ENCODE measurements at regions not wholly inside any gene's neighbourhood (a gene's known extent, or its start where the extent isn't known, plus 50 kb on each side); places are given as distances from the start of the nearest gene placed in this dataset.

GRCh38 chr12:85720308-85721033 lies 115.7 kb downstream of the RASSF9 start:
- TF ChIP-seq, protein P1, sequence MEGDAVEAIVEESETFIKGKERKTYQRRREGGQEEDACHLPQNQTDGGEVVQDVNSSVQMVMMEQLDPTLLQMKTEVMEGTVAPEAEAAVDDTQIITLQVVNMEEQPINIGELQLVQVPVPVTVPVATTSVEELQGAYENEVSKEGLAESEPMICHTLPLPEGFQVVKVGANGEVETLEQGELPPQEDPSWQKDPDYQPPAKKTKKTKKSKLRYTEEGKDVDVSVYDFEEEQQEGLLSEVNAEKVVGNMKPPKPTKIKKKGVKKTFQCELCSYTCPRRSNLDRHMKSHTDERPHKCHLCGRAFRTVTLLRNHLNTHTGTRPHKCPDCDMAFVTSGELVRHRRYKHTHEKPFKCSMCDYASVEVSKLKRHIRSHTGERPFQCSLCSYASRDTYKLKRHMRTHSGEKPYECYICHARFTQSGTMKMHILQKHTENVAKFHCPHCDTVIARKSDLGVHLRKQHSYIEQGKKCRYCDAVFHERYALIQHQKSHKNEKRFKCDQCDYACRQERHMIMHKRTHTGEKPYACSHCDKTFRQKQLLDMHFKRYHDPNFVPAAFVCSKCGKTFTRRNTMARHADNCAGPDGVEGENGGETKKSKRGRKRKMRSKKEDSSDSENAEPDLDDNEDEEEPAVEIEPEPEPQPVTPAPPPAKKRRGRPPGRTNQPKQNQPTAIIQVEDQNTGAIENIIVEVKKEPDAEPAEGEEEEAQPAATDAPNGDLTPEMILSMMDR (IDR thresholded peaks at IDR 0.05), result no peak
- no peak for TF ChIP-seq POLR2AphosphoS5 (IDR thresholded peaks at IDR 0.05)
